IPS-18c (cell line): ENCODE measurements at regions not wholly inside any gene's neighbourhood (a gene's known extent, or its start where the extent isn't known, plus 50 kb on each side); places are given as distances from the start of the nearest gene placed in this dataset.
"Not testable (repeated sequence)": the region's sequence is repeated elsewhere in the genome, so short reads cannot be mapped to it uniquely, and the experiment has no call there.

Source experiments
- H3K4me3 ChIP-seq: 2 replicates; pipeline ENCODE4 v1.7.0; 2013; ENCODE audit warnings: low read depth, mild to moderate bottlenecking, low read length, moderate library complexity; ENCODE audit not compliant: insufficient read depth
- H3K9me3 ChIP-seq: one replicate; pipeline ENCODE4 v1.6.1; 2013; ENCODE audit warnings: mild to moderate bottlenecking, low read length, moderate library complexity; ENCODE audit not compliant: control insufficient read depth, insufficient read depth

- Histone ChIP-seq H3K9me3 (no peaks in the 10 kb centered on the region), H3K4me3 (no peak overlapping the region)
These were observed 329.0 kb upstream of the ESRRG start for GRCh38 chr1:217052196-217052595.

DNA sequence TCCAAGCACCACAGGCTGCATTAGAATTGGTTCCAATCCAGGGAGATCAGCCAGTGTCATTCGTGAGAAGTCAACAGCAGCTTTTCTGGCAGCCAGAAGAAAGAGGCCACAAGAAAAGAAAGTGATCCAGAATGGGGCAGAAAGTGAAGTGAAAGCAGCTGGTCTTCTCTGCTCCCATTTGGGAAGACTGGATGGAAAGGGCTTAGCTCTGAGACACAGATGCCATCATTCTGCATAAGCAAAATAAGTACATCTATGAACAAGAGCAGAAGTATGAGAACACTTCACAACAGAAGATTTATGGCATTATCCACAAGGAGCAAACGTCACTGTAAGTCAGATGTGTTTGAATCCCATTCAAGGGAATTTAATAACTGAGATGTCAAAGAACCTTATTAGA lies 326.5 kb upstream of the ESRRG start:
- H3K9me3 ChIP-seq = no peaks in the 10 kb centered on the region
- H3K4me3 ChIP-seq = no peak overlapping the region

GRCh38 chr1:217049081-217049480 lies 325.9 kb upstream of the ESRRG start:
- Histone ChIP-seq H3K9me3 (no peaks in the 10 kb centered on the region), H3K4me3 (no peak overlapping the region)

GRCh38 chr1:217048104-217048707 lies 325.0 kb upstream of the ESRRG start:
- Histone ChIP-seq H3K9me3 (no peaks in the 10 kb centered on the region), H3K4me3 (no peak overlapping the region)

GRCh38 chr1:217040711-217041455 lies 317.7 kb upstream of the ESRRG start:
- Histone ChIP-seq H3K4me3 (no peak overlapping the region), H3K9me3 (peaks cover 7% of the 10 kb centered on the region)

DNA sequence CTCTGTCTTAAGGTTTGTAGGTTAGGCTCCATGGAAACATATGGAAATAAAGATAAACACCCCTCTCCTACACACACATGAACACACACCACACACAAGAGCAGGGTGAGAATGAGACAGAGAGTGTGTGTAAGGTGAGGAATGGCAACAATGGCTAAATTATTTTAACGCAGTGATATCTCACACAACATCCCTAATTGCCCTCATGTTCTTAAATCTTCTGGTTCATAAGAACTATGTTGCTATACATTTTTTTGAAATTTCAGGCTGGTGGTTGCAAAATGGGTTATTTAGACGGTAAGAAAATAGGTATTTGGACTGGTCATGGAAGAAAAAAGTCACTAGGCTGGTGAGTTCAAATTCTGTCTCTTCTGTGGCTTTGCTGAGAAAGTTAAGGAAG lies 316.7 kb upstream of the ESRRG start:
- H3K9me3 ChIP-seq = peaks cover 7% of the 10 kb centered on the region
- no peak overlapping the region for H3K4me3 ChIP-seq

GRCh38 chr1:217039139-217039538 lies 315.9 kb upstream of the ESRRG start:
- not testable (repeated sequence) for H3K4me3 ChIP-seq, H3K9me3 ChIP-seq

DNA sequence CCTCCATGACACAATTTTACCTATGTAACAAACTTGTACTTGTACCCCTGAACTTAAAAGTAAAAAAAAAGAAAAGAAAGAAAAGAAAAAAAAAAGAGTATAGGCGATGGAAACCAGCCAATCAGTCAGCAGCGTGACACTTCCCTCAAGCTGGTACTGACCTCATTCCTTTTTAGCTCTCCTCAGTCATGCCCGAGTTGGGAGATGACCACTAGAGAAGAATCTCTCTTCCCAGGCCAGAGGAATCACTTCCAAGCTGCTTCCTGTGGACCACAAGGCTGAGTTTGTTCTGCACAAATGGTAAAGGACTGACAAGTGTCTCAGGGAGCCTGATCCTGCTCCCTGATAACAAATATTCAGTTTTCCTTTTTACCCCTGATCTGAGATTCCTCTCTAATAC lies 313.5 kb upstream of the ESRRG start:
- peaks cover 7% of the 10 kb centered on the region for H3K9me3 ChIP-seq
- no peak overlapping the region for H3K4me3 ChIP-seq

DNA sequence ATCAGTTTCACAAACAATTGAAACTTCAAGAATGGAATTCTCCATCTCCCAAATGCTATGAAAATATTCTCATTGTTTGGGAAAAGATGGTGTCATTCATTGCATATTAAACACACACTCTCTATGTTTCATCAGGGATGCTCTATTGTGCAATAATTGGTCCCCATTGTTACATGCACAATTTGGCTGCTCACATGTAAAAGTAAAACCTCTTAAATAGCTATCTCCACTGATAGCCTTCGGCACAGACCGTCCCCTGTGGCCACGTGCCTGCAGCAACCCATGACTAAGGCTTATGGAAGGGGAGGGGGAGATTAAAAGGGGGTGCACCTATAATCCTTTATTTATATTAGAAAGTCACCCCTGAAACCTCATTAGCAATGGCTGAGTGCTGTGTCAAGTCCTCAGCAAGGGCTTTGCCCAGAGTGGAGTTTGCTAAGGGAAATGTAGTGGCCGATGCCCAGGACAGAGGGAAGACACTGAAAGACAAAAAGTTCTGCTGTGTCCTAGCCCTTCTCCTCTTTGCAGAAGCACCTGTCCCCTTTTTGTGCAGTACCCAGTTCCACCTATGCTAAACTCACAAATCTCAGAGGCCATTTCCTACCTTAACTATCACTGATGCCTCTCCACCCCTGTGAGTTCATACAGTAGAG lies 309.6 kb upstream of the ESRRG start:
- no peaks in the 10 kb centered on the region for H3K9me3 ChIP-seq
- no peak overlapping the region for H3K4me3 ChIP-seq

DNA sequence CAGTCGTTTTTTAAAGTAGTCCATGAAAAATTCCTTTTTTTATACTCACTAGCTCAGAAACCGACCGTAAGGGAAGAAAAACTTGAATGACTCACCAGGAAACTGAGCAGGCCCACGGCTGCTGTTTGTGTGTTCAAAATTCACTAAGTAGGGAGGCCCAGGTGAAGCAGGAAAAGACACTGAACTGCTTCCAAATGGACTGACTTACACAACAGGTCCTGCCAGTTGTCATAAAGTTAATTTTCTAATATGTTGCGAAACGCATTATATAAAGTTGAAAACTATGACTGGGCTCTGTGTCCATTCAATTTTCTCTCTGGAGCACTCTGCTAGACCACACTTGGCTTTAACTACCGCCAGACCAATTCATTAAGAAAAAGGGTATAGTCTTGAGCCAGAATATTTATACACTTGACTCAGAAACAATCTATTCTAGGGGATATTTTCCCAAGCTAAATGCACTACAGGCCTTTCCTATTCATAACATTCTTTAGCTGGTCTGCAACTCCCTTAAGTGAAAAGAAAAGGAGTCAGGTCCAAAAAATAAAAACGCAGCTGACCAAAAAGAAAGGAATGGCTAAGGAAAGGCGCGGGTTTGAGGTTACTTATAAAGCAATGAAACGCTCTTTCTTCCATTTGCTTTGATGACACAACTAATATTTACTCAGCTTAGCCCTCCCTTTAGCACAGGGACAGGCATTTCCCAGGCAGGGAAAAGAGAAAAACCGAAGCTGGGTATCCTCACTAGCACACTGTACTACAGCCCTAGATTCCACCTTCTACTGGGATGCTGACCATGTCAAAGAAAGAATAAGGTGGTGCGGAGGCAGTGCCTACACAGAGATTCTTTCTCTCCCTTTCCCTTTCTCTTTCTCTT lies 306.3 kb upstream of the ESRRG start:
- H3K9me3 ChIP-seq = no peaks in the 10 kb centered on the region
- no peak overlapping the region for H3K4me3 ChIP-seq

- no peak overlapping the region for H3K4me3 ChIP-seq
- H3K9me3 ChIP-seq = no peaks in the 10 kb centered on the region
These were observed 304.3 kb upstream of the ESRRG start for GRCh38 chr1:217027403-217028080.

- H3K4me3 ChIP-seq = no peak overlapping the region
These were observed 303.3 kb upstream of the ESRRG start for GRCh38 chr1:217026531-217026930.

GRCh38 chr1:217025381-217025780 lies 302.2 kb upstream of the ESRRG start:
- no peak overlapping the region for H3K4me3 ChIP-seq
- H3K9me3 ChIP-seq = no peaks in the 10 kb centered on the region

More at GRCh38 chr1:217026531-217026930, 303.3 kb upstream of the ESRRG start:
- no peaks in the 10 kb centered on the region for H3K9me3 ChIP-seq

DNA sequence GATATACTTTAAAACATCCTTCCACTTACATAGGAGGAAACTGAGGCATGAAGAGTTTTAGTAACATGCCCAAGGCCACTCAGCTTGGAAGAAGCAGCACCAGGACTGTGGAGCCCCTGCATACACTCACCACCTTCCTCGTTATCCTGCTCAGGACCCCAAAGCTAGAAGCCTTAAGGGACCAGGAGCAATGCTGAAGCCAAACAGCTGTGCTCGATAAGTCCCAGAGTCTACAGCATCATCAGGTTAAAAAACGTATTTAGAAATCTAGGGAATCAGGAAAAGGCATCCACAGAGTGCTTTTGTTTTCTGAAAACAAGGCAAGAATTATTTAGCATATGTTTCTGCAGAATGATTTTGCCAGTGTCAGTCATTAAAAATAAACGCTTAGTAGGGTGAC lies 301.7 kb upstream of the ESRRG start:
- no peaks in the 10 kb centered on the region for H3K9me3 ChIP-seq
- H3K4me3 ChIP-seq = no peak overlapping the region

- Histone ChIP-seq H3K9me3 (no peaks in the 10 kb centered on the region), H3K4me3 (no peak overlapping the region)
These were observed 298.7 kb upstream of the ESRRG start for GRCh38 chr1:217021956-217022355.

GRCh38 chr1:217021400-217021799 lies 298.2 kb upstream of the ESRRG start:
- H3K9me3 ChIP-seq = no peaks in the 10 kb centered on the region
- no peak overlapping the region for H3K4me3 ChIP-seq

DNA sequence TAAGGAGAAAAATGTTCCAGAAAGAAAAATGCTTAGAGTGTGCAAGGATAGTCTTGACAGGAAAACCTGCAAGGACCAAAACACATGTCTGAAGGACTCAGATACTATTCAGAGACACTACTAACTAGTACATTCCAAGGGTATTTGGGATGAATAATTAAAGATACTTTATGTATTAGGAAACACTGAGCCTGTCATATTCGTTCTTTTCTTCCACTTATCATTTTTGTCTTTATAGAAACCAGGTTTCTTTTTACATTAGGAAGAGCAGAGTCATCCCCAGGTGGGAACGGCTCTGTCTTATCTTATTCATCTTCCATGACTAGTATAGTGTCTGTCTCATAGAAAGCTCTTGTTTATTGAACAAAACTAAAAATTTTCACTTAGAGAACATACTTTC lies 296.2 kb upstream of the ESRRG start:
- Histone ChIP-seq H3K4me3 (no peak overlapping the region), H3K9me3 (no peaks in the 10 kb centered on the region)
